CD4-positive, alpha-beta T cell treated with Interleukin-15 for 4 hours (primary cell): ENCODE measurements at regions not wholly inside any gene's neighbourhood (a gene's known extent, or its start where the extent isn't known, plus 50 kb on each side); places are given as distances from the start of the nearest gene placed in this dataset.
"Not testable (repeated sequence)": the region's sequence is repeated elsewhere in the genome, so short reads cannot be mapped to it uniquely, and the experiment has no call there.

Experiments used
- DNase-seq: peaks from one replicate; pipeline ENCODE4 v3.0.0-alpha.2; 2020; ENCODE audit warnings: low spot score

GRCh38 chr10:53335803-53336422 is 563.3 kb upstream of the MBL2 start:
- DNase-seq = not testable (repeated sequence)

GRCh38 chr10:53331460-53331859 is 558.9 kb upstream of the MBL2 start:
- no peak for DNase-seq

- DNase-seq = not testable (repeated sequence)
Measured at GRCh38 chr10:53326401-53327305, 554.1 kb upstream of the MBL2 start.

- no peak for DNase-seq
Measured at GRCh38 chr10:53325066-53325465, 552.5 kb upstream of the MBL2 start.

GRCh38 chr10:53315709-53316108 is 543.1 kb upstream of the MBL2 start:
- no peak for DNase-seq

- DNase-seq = no peak
Measured at GRCh38 chr10:53314876-53315275, 542.3 kb upstream of the MBL2 start.

GRCh38 chr10:53298443-53298842 is 525.9 kb upstream of the MBL2 start:
- no peak for DNase-seq

- DNase-seq = no peak
Measured at GRCh38 chr10:53284615-53285182, 512.1 kb upstream of the MBL2 start.

GRCh38 chr10:53276797-53277196 is 504.2 kb upstream of the MBL2 start:
- no peak for DNase-seq

- DNase-seq = no peak
Measured at GRCh38 chr10:53269482-53269881, 496.9 kb upstream of the MBL2 start.

GRCh38 chr10:53260213-53260612 is 487.6 kb upstream of the MBL2 start:
- no peak for DNase-seq

- DNase-seq = no peak
Measured at GRCh38 chr10:53256623-53257022, 484.0 kb upstream of the MBL2 start.

- DNase-seq = no peak
Measured at GRCh38 chr10:53255661-53256205, 483.1 kb upstream of the MBL2 start.

GRCh38 chr10:53253221-53253620 is 480.6 kb upstream of the MBL2 start:
- DNase-seq = no peak

- DNase-seq = no peak
Measured at GRCh38 chr10:53239873-53240272, 467.3 kb upstream of the MBL2 start.

- no peak for DNase-seq
Measured at GRCh38 chr10:53236941-53237340, 464.4 kb upstream of the MBL2 start.

GRCh38 chr10:53233749-53234148 is 461.2 kb upstream of the MBL2 start:
- DNase-seq = no peak

GRCh38 chr10:53230651-53231050 is 458.1 kb upstream of the MBL2 start:
- no peak for DNase-seq

- no peak for DNase-seq
Measured at GRCh38 chr10:53223851-53224250, 451.3 kb upstream of the MBL2 start.

- no peak for DNase-seq
Measured at GRCh38 chr10:53222806-53223205, 450.2 kb upstream of the MBL2 start.

GRCh38 chr10:53209944-53210611 is 437.5 kb upstream of the MBL2 start:
- DNase-seq = no peak

- DNase-seq = no peak
Measured at GRCh38 chr10:53183733-53184132, 411.1 kb upstream of the MBL2 start.
